HG03442 (cell line): ENCODE measurements at regions not wholly inside any gene's neighbourhood (a gene's known extent, or its start where the extent isn't known, plus 50 kb on each side); places are given as distances from the start of the nearest gene placed in this dataset.
"Not testable (repeated sequence)": the region's sequence is repeated elsewhere in the genome, so short reads cannot be mapped to it uniquely, and the experiment has no call there.

ENCODE experiments used
- ATAC-seq: cut with Tn5 transposase; IDR thresholded peaks from one replicate; pipeline ENCODE4 v1.9.1; 2021; ENCODE audit warnings: mild to moderate bottlenecking, moderate library complexity; ENCODE audit not compliant: unreplicated experiment

GRCh38 chr14:25887251-25887878 is 710.5 kb downstream of the NOVA1 start:
- no peak for ATAC-seq

- no peak for ATAC-seq
These were observed 713.2 kb downstream of the NOVA1 start for GRCh38 chr14:25884657-25885056.

- ATAC-seq, result no peak
These were observed 714.9 kb downstream of the NOVA1 start for GRCh38 chr14:25882899-25883298.

- ATAC-seq, result no peak
These were observed 722.4 kb downstream of the NOVA1 start for GRCh38 chr14:25875475-25875874.

GRCh38 chr14:25869854-25870253 is 728.0 kb downstream of the NOVA1 start:
- ATAC-seq, result no peak

- no peak for ATAC-seq
These were observed 729.1 kb downstream of the NOVA1 start for GRCh38 chr14:25868521-25869314.

- ATAC-seq, result no peak
These were observed 736.4 kb downstream of the NOVA1 start for GRCh38 chr14:25861406-25861805.

GRCh38 chr14:25848601-25849000 is 749.2 kb downstream of the NOVA1 start:
- ATAC-seq, result no peak

- no peak for ATAC-seq
These were observed 751.6 kb downstream of the NOVA1 start for GRCh38 chr14:25846246-25846645.

- ATAC-seq, result no peak
These were observed 754.1 kb downstream of the NOVA1 start for GRCh38 chr14:25843481-25844470.

GRCh38 chr14:25841226-25841625 is 756.6 kb downstream of the NOVA1 start:
- ATAC-seq, result no peak

- ATAC-seq, result no peak
These were observed 760.3 kb downstream of the NOVA1 start for GRCh38 chr14:25837551-25837965.

- ATAC-seq, result no peak
These were observed 761.2 kb downstream of the NOVA1 start for GRCh38 chr14:25836636-25837035.

GRCh38 chr14:25833341-25834126 is 764.3 kb downstream of the NOVA1 start:
- ATAC-seq, result no peak

- no peak for ATAC-seq
These were observed 765.2 kb downstream of the NOVA1 start for GRCh38 chr14:25832585-25832984.

- no peak for ATAC-seq
These were observed 769.3 kb downstream of the NOVA1 start for GRCh38 chr14:25828562-25828961.

GRCh38 chr14:25826105-25826504 is 771.7 kb downstream of the NOVA1 start:
- no peak for ATAC-seq

- ATAC-seq, result no peak
These were observed 770.4 kb upstream of the STXBP6 start for GRCh38 chr14:25820368-25820767.

GRCh38 chr14:25814622-25815021 is 764.7 kb upstream of the STXBP6 start:
- not testable (repeated sequence) for ATAC-seq

GRCh38 chr14:25803386-25804018 is 753.6 kb upstream of the STXBP6 start:
- ATAC-seq, result no peak
